Cardiac fibroblast (primary cell): ENCODE measurements at regions not wholly inside any gene's neighbourhood (a gene's known extent, or its start where the extent isn't known, plus 50 kb on each side); places are given as distances from the start of the nearest gene placed in this dataset.
"Not testable (repeated sequence)": the region's sequence is repeated elsewhere in the genome, so short reads cannot be mapped to it uniquely, and the experiment has no call there.

Experiments used
- DNase-seq, 2 donors: peaks; one replicate each; pipeline versions ENCODE4 v3.0.0 to v3.0.0-alpha.2; 2010; ENCODE audit warnings: low read depth in 2 of 2
- H3K4me3 ChIP-seq, 2 donors: replicated peaks in 1 of 2; 1 replicate in 1 of 2; 2 replicates in 1 of 2; pipeline ENCODE4 v1.5.1; 2011; ENCODE audit warnings: low read depth in 2 of 2, low read length in 2 of 2, mild to moderate bottlenecking in 2 of 2, moderate library complexity in 1 of 2
- CTCF ChIP-seq: IDR thresholded peaks from one replicate; pipeline ENCODE4 v1.5.1; 2011; ENCODE audit warnings: low read depth, mild to moderate bottlenecking, low read length, inconsistent platforms

- no peak for DNase-seq
- TF ChIP-seq CTCF: no peak
- no peak overlapping the region for H3K4me3 ChIP-seq
Observed at GRCh38 chr12:75650100-75650499, 138.7 kb upstream of the KRR1 start.

DNA sequence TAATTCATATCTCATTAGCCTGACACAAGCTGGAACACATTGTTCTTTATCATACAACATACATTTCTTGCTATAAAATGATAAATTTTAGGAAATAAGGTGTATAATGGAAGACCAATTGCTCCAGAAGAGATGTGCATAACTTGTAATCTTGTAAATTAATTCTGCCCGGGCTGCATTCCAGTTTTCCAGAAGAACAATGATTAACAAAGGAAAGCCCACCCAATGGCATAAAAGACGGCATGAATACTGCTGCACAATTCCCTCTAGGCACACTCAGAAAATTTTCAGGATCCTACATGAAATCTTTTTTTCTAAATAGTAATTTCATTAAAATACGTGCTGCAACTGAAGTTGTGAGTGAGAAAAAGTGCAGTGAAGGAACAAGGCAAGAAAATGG is 137.4 kb upstream of the KRR1 start:
- DNase-seq: no peak
- no peak overlapping the region for H3K4me3 ChIP-seq
- no peak for TF ChIP-seq CTCF

DNA sequence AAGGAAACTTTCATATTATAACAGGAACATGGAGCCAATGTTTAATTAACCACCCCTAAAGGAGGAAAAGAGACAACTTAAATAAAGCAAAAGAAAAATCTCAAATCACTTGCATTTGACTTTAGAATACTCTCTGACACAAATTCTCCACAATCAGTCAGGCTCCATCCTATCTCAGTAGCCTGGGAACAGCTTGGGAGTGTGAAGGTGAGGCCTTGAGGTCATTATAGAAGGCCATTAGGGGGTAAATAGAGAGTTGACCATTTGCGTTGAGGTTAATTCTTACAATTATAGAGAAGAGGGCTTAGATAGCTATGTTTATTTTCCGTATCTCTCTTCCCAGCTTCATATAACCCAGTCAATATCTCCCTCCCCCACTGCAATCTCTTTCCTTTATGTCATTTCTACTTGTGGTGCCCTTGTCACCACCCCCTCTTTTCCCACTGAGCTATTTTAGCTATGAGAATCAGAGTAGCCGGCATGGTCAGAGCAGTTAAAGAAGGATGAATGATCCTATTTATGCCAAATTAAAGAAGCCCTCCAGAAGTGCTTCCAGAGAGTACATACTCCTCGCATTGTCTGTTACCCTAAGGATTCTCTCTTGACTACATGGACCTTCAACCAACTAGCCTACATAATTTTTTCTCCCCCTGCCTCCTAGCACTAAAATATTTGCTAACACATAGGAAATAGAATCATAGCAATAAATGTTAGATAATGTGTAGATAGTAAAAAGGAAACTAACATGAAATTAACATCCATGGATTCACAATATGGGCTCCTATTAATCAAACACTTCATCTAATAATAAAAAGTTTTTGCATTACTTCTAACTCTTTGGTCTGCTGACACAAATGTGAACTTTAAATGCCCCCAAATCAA is 135.2 kb upstream of the KRR1 start:
- TF ChIP-seq CTCF: no peak
- no peak for DNase-seq
- no peak overlapping the region for H3K4me3 ChIP-seq

- no peak overlapping the region for H3K4me3 ChIP-seq
- no peak for TF ChIP-seq CTCF
- DNase-seq: no peak
Observed at GRCh38 chr12:75644472-75645072, 133.2 kb upstream of the KRR1 start.

GRCh38 chr12:75643119-75643518 is 131.7 kb upstream of the KRR1 start:
- not testable (repeated sequence) for DNase-seq, H3K4me3 ChIP-seq

GRCh38 chr12:75642226-75642625 is 130.8 kb upstream of the KRR1 start:
- H3K4me3 ChIP-seq: no peak overlapping the region
- TF ChIP-seq CTCF: no peak
- peak in 1 of 2 donors; percentile 44 for DNase-seq

GRCh38 chr12:75641031-75641780 is 129.8 kb upstream of the KRR1 start:
- no peak overlapping the region for H3K4me3 ChIP-seq
- peak; percentile 83 to 94 for DNase-seq
- TF ChIP-seq CTCF: no peak
